H9 (cell line): ENCODE measurements at regions not wholly inside any gene's neighbourhood (a gene's known extent, or its start where the extent isn't known, plus 50 kb on each side); places are given as distances from the start of the nearest gene placed in this dataset.
"Not testable (repeated sequence)": the region's sequence is repeated elsewhere in the genome, so short reads cannot be mapped to it uniquely, and the experiment has no call there.

Experiments used
- DNase-seq: peaks from one replicate; pipeline ENCODE4 v3.0.0-alpha.2; 2017
- H2AFZ ChIP-seq: one replicate; pipeline ENCODE4 v1.6.1; 2013; ENCODE audit warnings: mild to moderate bottlenecking, low read length, control low read depth, moderate library complexity
- H2AK5ac ChIP-seq: 2 replicates; pipeline ENCODE4 v1.6.1; 2013; ENCODE audit warnings: low read length, control low read depth, mixed read lengths; ENCODE audit not compliant: insufficient read length
- H2BK120ac ChIP-seq: one replicate; pipeline ENCODE4 v1.6.1; 2013; ENCODE audit warnings: low read depth, mild to moderate bottlenecking, low read length, control low read depth, inconsistent platforms; ENCODE audit not compliant: poor library complexity, severe bottlenecking
- H2BK12ac ChIP-seq: 2 replicates; pipeline ENCODE4 v1.6.1; 2013; ENCODE audit warnings: low read length, control low read depth, mixed read lengths, low read depth; ENCODE audit not compliant: insufficient read length
- H2BK15ac ChIP-seq: 2 replicates; pipeline ENCODE4 v1.6.1; 2013; ENCODE audit warnings: low read depth, low read length, control low read depth
- H2BK20ac ChIP-seq: one replicate; pipeline ENCODE4 v1.6.1; 2013; ENCODE audit warnings: low read depth, mild to moderate bottlenecking, low read length, control low read depth, inconsistent platforms; ENCODE audit not compliant: poor library complexity, severe bottlenecking
- H2BK5ac ChIP-seq: 2 replicates; pipeline ENCODE4 v1.6.1; 2013; ENCODE audit warnings: low read length, control low read depth, mixed read lengths; ENCODE audit not compliant: insufficient read length
- H3K14ac ChIP-seq: 2 replicates; pipeline ENCODE4 v1.6.1; 2013; ENCODE audit warnings: low read length, control low read depth; ENCODE audit not compliant: insufficient read depth
- H3K18ac ChIP-seq: 2 replicates; pipeline ENCODE4 v1.6.1; 2013; ENCODE audit warnings: low read depth, mild to moderate bottlenecking, mixed read lengths, low read length, control low read depth; ENCODE audit not compliant: insufficient read length
- H3K23ac ChIP-seq: 2 replicates; pipeline ENCODE4 v1.6.1; 2013; ENCODE audit warnings: low read length, control low read depth, mixed read lengths, low read depth; ENCODE audit not compliant: insufficient read length
- H3K23me2 ChIP-seq: 2 replicates; pipeline ENCODE4 v1.6.1; 2013; ENCODE audit warnings: low read depth, mild to moderate bottlenecking, mixed read lengths, low read length, control low read depth; ENCODE audit not compliant: insufficient read length, poor library complexity, severe bottlenecking
- H3K27ac ChIP-seq: 2 replicates; pipeline ENCODE4 v1.5.1; 2013; ENCODE audit warnings: low read length, control low read depth, mixed read lengths, low read depth; ENCODE audit not compliant: insufficient read length
- H3K27me3 ChIP-seq: 2 replicates; pipeline ENCODE4 v1.6.1; 2013; ENCODE audit warnings: low read length, control low read depth, inconsistent platforms; ENCODE audit not compliant: insufficient read depth
- H3K4ac ChIP-seq: 2 replicates; pipeline ENCODE4 v1.6.1; 2013; ENCODE audit warnings: low read depth, mild to moderate bottlenecking, control low read depth, inconsistent platforms, low read length, moderate library complexity
- H3K4me1 ChIP-seq: 2 replicates; pipeline ENCODE4 v1.6.1; 2013; ENCODE audit warnings: low read length, control low read depth, inconsistent platforms; ENCODE audit not compliant: insufficient read depth
- H3K4me2 ChIP-seq: 2 replicates; pipeline ENCODE4 v1.6.1; 2013; ENCODE audit warnings: low read length, control low read depth, mixed read lengths; ENCODE audit not compliant: insufficient read length, insufficient read depth
- H3K56ac ChIP-seq: 2 replicates; pipeline ENCODE4 v1.6.1; 2013; ENCODE audit warnings: low read depth, mild to moderate bottlenecking, mixed read lengths, low read length, control low read depth; ENCODE audit not compliant: insufficient read length
- H3K79me1 ChIP-seq: 2 replicates; pipeline ENCODE4 v1.6.1; 2013; ENCODE audit warnings: low read depth, mild to moderate bottlenecking, moderate library complexity, low read length, control low read depth, inconsistent platforms; ENCODE audit not compliant: insufficient read depth, poor library complexity, severe bottlenecking
- H3K79me2 ChIP-seq: 2 replicates; pipeline ENCODE4 v1.6.1; 2013; ENCODE audit warnings: low read length, control low read depth, inconsistent platforms; ENCODE audit not compliant: insufficient read depth
- H3K9ac ChIP-seq: 2 replicates; pipeline ENCODE4 v1.6.1; 2013; ENCODE audit warnings: low read length, control low read depth, mixed read lengths; ENCODE audit not compliant: insufficient read length; ENCODE audit errors: extremely low read depth
- H3K9me3 ChIP-seq: one replicate; pipeline ENCODE4 v1.6.1; 2013; ENCODE audit warnings: low read depth, low read length, inconsistent platforms; ENCODE audit not compliant: control insufficient read depth
- H3T11ph ChIP-seq: one replicate; pipeline ENCODE4 v1.6.1; 2013; ENCODE audit warnings: mild to moderate bottlenecking, low read length, control low read depth, inconsistent platforms
- H4K20me1 ChIP-seq: one replicate; pipeline ENCODE4 v1.6.1; 2013; ENCODE audit not compliant: control insufficient read depth, insufficient read length, insufficient read depth
- H4K5ac ChIP-seq: 2 replicates; pipeline ENCODE4 v1.6.1; 2013; ENCODE audit warnings: low read depth, mild to moderate bottlenecking, mixed read lengths, low read length, control low read depth; ENCODE audit not compliant: insufficient read length
- H4K8ac ChIP-seq: replicated peaks from 2 replicates; pipeline ENCODE4 v1.6.1; 2013; ENCODE audit warnings: low read length, control low read depth, mixed read lengths, low read depth; ENCODE audit not compliant: insufficient read length
- H4K91ac ChIP-seq: 2 replicates; pipeline ENCODE4 v1.6.1; 2013; ENCODE audit warnings: low read depth, mild to moderate bottlenecking, moderate library complexity, mixed read lengths, low read length, control low read depth; ENCODE audit not compliant: insufficient read length
- H3K27ac Mint-ChIP-seq, 3 experiments: 2 replicates in 2 of 3; 3 replicates in 1 of 3; pipeline ENCODE4 v1.8.0; 2020 to 2021; ENCODE audit warnings: mixed read lengths in 3 of 3, mild to moderate bottlenecking in 1 of 3, moderate library complexity in 1 of 3
- H3K27me3 Mint-ChIP-seq: 2 replicates; pipeline ENCODE4 v1.8.0; 2021; ENCODE audit warnings: low read depth, mild to moderate bottlenecking, moderate library complexity, mixed read lengths
- H3K36me3 Mint-ChIP-seq, 3 experiments: 2 replicates in 2 of 3; 3 replicates in 1 of 3; pipeline ENCODE4 v1.8.0; 2020 to 2021; ENCODE audit warnings: low read depth in 3 of 3, mixed read lengths in 3 of 3; ENCODE audit not compliant: insufficient read depth in 1 of 3
- H3K4me1 Mint-ChIP-seq, 2 experiments: 2 replicates each; pipeline ENCODE4 v1.8.0; 2020; ENCODE audit warnings: mixed read lengths in 2 of 2
- H3K4me3 Mint-ChIP-seq, 2 experiments: 2 replicates in 1 of 2; 3 replicates in 1 of 2; pipeline ENCODE4 v1.8.0; 2020 to 2021; ENCODE audit warnings: mild to moderate bottlenecking in 2 of 2, mixed read lengths in 2 of 2, moderate library complexity in 1 of 2
- H3K9me3 Mint-ChIP-seq, 2 experiments: 2 replicates in 1 of 2; 3 replicates in 1 of 2; pipeline ENCODE4 v1.8.0; 2020; ENCODE audit warnings: mild to moderate bottlenecking in 2 of 2, mixed read lengths in 2 of 2, moderate library complexity in 1 of 2
- WGBS: extraction: QIAGEN DNeasy Blood & Tissue Kit; methylation state at CpG from one replicate; pipeline ENCODE4 v1.1.7; 2013; ENCODE audit warnings: missing lambda C conversion rate, low lambda C conversion rate, mixed read lengths; ENCODE audit not compliant: insufficient read length; ENCODE audit errors: extremely low coverage; 5-methylcytosine and 5-hydroxymethylcytosine counted together
- TF ChIP-seq, protein P1 (sequence below): fragments of 200-600 bp; sonication (generic); conservative IDR thresholded peaks from 3 replicates; pipeline ENCODE4 v1.8.0; 2021; ENCODE audit warnings: antibody characterized with exemption, mild to moderate bottlenecking

- H2BK120ac ChIP-seq: no peak overlapping the region
- H3K4me1 ChIP-seq: peaks cover 2% of the 10 kb centered on the region; the same call in 1 of the 2 replicates
- H2AK5ac ChIP-seq: no peak overlapping the region
- no peaks in the 10 kb centered on the region for H3K79me2 ChIP-seq
- H3K9me3 ChIP-seq: no peaks in the 10 kb centered on the region
- no peak overlapping the region for H3K14ac ChIP-seq
- no peak overlapping the region for H3K56ac ChIP-seq
- no peak overlapping the region for H2BK5ac ChIP-seq
- H3K4ac ChIP-seq: no peak overlapping the region
- H3K18ac ChIP-seq: no peak overlapping the region
- no peak overlapping the region for H4K91ac ChIP-seq
- no peak overlapping the region for H4K5ac ChIP-seq
- Mint-ChIP-seq H3K36me3 (no peaks in the 10 kb centered on the region; a peak in 1 of 7 replicates), H3K4me1 (no peaks in the 10 kb centered on the region), H3K9me3 (no peaks in the 10 kb centered on the region; a peak in 2 of 5 replicates), H3K27me3 (peaks cover 10% of the 10 kb centered on the region), H3K4me3 (no peak overlapping the region), H3K27ac (no peak overlapping the region)
- no peaks in the 10 kb centered on the region for H4K20me1 ChIP-seq
- no CpG with 5 or more reads among the region's 7 CpGs for WGBS
- H2BK20ac ChIP-seq: no peak overlapping the region
- H2BK12ac ChIP-seq: no peak overlapping the region
- no peak overlapping the region for H3K27ac ChIP-seq
- H3K4me2 ChIP-seq: no peak overlapping the region
- no peak overlapping the region for H2BK15ac ChIP-seq
- H4K8ac ChIP-seq: no peak overlapping the region
- no peak overlapping the region for H3K9ac ChIP-seq
- DNase-seq: no peak
- no peak overlapping the region for H3T11ph ChIP-seq
- no peaks in the 10 kb centered on the region for H3K79me1 ChIP-seq
- no peak overlapping the region for H3K23ac ChIP-seq
- no peaks in the 10 kb centered on the region for H3K27me3 ChIP-seq
- no peaks in the 10 kb centered on the region for H3K23me2 ChIP-seq
- H2AFZ ChIP-seq: no peak overlapping the region
- TF ChIP-seq, protein P1, sequence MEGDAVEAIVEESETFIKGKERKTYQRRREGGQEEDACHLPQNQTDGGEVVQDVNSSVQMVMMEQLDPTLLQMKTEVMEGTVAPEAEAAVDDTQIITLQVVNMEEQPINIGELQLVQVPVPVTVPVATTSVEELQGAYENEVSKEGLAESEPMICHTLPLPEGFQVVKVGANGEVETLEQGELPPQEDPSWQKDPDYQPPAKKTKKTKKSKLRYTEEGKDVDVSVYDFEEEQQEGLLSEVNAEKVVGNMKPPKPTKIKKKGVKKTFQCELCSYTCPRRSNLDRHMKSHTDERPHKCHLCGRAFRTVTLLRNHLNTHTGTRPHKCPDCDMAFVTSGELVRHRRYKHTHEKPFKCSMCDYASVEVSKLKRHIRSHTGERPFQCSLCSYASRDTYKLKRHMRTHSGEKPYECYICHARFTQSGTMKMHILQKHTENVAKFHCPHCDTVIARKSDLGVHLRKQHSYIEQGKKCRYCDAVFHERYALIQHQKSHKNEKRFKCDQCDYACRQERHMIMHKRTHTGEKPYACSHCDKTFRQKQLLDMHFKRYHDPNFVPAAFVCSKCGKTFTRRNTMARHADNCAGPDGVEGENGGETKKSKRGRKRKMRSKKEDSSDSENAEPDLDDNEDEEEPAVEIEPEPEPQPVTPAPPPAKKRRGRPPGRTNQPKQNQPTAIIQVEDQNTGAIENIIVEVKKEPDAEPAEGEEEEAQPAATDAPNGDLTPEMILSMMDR: no peak
Measured at GRCh38 chr3:65126527-65127410, 439.0 kb upstream of the ADAMTS9 start.

- not testable (repeated sequence) for H4K91ac ChIP-seq, H4K5ac ChIP-seq, H3K79me2 ChIP-seq, H3K9ac ChIP-seq, H2BK15ac ChIP-seq, H3K23ac ChIP-seq, H3K14ac ChIP-seq, H3K23me2 ChIP-seq, H2AFZ ChIP-seq, H4K20me1 ChIP-seq, H3K4me3 Mint-ChIP-seq, H3K27ac ChIP-seq, H2AK5ac ChIP-seq, H3T11ph ChIP-seq, H3K18ac ChIP-seq, H3K4me1 Mint-ChIP-seq, H2BK12ac ChIP-seq, H3K4ac ChIP-seq, H4K8ac ChIP-seq, H3K79me1 ChIP-seq, H3K4me1 ChIP-seq, H2BK120ac ChIP-seq, H3K56ac ChIP-seq, H3K27me3 ChIP-seq, H3K27ac Mint-ChIP-seq, DNase-seq, H2BK5ac ChIP-seq, H3K4me2 ChIP-seq, H2BK20ac ChIP-seq
- no CpG with 5 or more reads among the region's 13 CpGs for WGBS
- Mint-ChIP-seq H3K36me3 (peaks cover 11 to 24% (median 19%) of the 10 kb centered on the region in 3 experiments), H3K9me3 (peaks cover 24 to 25% of the 10 kb centered on the region in 2 experiments), H3K27me3 (peaks cover 20% of the 10 kb centered on the region)
- peaks cover 12% of the 10 kb centered on the region for H3K9me3 ChIP-seq
Measured at GRCh38 chr3:65120156-65120555, 432.4 kb upstream of the ADAMTS9 start.
